Right renal cortex interstitium (tissue), 3 donors: ENCODE measurements at regions not wholly inside any gene's neighbourhood (a gene's known extent, or its start where the extent isn't known, plus 50 kb on each side); places are given as distances from the start of the nearest gene placed in this dataset.

Source experiments
- DNase-seq, 3 donors: peaks; one replicate each; pipeline ENCODE4 v3.0.0-alpha.2; 2013; ENCODE audit warnings: low read depth in 3 of 3, low spot score in 2 of 3

DNA sequence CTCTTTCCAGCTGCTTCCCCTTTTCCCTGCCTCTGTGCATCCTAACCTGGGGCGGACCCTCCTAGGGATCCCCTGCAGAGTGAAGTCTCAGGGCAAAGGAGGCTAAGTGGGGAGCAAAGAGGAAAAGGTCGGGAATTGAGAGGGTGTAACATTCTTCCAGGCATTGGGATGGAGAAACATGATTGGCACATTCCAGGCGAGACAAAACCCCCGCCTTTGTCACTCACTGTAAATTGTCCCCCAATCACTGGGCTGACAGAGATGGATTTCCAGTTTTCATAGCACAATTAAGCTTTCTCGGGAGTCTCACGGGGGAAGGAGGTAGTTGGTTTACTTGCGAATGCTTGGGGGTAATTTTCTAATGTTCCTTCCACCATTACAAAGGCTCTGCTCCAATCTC is 74.9 kb downstream of the MIAT start:
- no peak for DNase-seq

DNA sequence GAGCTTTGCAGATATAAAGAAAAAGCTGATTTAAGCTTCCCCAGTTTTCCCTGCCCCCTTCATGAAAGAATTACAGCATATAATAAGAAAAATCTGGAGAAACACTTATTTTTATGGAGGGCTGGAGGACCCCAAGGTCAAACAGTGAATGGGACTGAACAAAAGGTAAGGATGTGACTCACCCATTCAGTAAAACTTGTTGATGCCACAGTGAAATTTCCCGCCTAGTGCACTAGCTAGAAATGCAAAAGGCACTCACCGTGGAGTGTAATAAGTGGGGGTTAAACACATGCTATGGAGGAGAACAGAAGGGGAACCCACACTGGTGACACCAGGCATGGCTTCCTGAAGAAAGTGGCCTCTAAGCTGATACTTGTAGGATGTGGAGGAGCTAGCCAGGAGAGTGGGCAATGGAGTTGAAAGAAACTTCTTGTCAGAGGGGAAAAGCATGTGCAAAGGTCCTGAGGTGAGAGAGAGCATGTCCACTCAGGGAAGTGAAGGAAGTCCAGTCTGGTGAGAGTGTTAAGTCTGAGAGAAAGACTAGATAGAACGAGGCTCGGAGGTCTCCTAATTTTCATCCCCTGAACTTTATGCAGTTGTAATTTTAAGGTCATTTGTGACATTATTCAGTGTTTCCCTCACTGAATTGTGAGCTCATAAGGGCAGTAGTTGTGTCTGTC is 77.1 kb downstream of the MIAT start:
- DNase-seq: no peak

DNA sequence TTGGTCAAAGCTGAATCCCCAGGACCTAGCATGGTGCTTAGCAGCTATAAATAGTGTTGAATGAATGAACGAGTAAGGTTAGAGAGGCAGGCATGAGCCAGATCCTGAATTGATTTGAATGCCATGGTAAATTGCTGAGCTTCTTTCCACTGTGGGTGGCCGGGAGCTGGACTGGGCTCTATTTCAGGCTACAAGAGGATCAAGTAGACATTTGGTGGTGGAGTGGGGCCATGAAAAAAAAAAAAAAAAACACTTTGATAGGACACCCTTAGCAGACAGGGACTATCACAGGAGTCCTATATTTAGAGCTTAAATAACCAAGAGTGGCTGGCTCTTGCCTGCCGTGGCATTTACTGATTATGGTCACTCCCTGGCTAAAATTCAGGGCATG is 77.6 kb downstream of the MIAT start:
- no peak for DNase-seq

DNA sequence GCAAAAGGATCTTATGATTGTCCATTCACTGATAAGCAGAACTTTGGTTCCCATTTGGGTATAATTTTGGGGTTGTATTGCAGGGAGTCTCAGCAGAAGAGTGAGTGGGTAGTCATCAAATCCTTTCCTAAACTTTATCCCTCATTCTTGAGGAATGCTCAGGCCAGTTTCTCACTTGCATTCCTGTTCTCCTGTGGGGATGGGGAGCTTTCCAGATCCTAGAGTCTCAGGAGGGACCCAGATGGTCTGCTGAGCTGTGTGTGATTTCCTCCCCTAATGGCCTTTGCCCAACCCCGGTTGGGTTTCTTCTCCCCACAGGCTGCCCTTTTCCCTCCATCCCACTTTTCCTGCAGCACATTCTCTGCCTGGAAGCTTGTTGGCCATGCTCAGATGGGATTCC is 79.9 kb downstream of the MIAT start:
- no peak for DNase-seq

DNA sequence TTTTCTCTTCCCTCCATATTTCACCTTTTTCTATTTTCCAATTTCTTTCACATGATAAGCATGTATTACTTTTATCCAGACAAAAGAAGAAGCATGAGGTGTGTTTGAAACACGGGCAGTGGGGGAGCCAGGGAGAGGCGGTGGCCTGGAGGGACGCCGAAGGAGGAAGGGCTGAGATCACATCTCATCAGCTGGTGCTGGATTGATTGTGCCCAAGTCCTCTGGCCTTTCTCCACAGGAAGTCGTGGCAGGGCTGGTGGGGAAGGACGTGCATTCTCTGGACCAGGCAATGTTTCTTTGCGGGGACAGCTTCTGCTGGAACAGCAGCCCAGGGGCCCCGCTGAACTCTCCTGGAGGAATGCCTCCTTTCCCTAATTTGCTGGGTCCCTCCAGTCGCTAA is 82.9 kb downstream of the MIAT start:
- DNase-seq: no peak

DNA sequence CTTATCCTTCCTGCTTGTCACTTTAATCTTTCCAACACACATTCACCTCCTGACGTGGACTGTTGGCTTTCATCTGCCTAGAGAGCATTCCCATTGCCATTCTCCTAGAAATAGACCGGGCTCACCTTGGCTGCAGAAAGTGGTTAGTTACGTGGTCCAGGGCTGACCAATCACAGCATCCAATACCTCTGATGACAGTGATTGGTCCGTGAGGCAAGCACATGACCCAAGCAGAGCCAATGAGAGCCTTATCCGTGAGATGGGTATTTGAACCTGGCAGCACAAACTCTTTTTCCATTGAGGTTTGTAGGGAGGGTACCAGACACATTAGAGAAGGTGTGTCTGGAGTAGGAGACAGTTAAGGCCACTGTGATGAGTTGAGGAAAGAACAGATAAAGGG is 85.8 kb downstream of the MIAT start:
- DNase-seq: no peak

DNA sequence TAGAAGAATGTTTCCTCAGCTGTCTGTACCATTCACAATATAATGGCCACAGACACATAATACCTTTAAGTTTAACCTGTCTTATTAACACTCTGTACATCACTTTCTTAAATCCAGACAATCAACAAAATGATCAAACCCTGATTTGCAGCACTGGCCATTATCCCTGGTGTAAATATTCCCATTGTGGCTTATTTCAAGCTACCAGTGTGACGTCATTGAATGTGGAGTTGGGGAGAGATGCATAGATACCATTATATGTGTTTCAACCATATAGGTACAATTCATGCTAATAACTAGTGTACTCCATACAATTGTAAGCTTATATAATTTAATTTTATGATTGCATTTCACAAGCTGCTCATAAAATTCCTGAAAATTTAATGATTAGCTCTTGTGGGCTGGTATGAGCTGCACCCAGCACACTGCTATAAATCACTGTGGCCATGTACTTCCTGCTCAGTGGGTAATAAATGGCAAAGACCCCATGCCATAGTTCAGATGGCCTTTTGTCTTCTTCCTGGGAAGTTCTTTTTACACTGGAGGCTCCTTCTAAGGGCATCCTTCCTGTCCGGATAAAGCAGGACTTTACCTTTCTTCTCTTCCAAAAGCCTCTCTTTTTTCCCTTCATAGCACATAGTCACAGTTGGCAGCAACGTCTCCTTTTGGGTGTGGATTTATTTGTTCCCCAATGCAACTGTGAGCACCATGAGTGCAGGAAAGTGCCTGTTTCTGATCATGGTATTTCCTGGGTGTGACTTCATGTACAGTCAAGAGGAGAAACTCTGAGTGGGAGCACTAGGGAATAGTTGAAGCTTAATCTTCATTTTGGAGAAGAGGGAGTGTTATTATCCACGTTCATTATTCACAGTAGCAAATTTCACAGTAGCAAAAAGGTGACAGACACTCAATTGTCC is 87.8 kb downstream of the MIAT start:
- DNase-seq: no peak

DNA sequence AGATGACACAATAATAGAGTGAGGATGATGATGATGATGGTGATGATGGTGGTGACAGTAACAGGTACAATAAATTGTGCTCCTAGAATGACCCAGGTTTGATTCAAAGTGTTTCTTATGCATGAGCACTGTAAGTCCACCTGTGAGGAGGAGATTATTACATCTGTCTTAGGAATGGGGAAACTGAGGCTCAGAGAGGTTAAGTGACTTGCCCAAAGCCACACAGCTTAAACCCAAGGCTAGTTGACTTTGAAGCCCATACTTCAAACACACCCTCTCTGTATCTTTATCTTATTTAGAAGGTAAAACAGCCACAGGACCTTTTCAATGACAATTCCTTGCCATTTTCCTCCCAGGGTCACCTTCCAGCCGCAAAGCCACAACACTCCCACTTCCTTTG is 88.9 kb downstream of the MIAT start:
- no peak for DNase-seq

DNA sequence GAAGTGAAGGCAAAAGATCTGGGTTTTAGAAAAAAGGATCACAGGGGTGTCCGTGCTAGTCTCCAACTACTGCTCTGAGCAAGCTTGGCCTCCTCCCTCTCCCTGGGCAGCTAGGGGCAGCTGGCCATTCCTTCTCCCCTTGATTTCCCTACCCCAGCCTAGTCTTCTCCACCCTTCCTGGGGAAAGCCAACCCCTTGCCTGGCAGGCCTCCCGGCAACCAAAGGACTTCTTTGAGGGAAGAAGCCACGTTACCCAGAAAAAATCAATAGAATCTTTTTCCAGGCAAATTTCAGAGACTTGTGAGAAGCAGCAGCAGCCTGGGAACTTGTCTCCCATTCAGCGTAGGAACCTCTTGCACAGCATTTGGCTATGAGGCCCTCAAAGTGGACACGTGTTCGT is 91.5 kb downstream of the MIAT start:
- DNase-seq: no peak

DNA sequence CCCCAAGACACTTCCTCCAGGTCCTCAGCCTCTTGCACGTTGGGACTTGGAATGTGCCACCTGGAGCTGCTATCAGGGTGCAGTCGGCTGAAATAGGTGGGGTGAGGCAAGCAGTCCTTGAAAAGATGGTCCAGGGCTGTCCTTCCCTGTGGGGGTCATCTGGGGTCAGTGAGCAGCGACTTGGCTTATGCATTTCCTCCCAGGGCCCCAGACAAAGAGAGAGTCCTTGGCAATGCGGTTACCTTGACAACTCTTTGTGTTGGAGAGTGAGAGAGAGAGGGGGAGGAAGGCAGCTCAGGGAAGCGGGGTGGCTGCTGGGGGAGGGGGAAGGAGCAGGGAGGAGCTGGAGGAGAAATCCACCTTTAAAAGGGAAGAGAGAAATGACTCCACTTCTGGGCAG is 93.8 kb downstream of the MIAT start:
- peak in 1 of 3 donors; percentile 58 for DNase-seq

DNA sequence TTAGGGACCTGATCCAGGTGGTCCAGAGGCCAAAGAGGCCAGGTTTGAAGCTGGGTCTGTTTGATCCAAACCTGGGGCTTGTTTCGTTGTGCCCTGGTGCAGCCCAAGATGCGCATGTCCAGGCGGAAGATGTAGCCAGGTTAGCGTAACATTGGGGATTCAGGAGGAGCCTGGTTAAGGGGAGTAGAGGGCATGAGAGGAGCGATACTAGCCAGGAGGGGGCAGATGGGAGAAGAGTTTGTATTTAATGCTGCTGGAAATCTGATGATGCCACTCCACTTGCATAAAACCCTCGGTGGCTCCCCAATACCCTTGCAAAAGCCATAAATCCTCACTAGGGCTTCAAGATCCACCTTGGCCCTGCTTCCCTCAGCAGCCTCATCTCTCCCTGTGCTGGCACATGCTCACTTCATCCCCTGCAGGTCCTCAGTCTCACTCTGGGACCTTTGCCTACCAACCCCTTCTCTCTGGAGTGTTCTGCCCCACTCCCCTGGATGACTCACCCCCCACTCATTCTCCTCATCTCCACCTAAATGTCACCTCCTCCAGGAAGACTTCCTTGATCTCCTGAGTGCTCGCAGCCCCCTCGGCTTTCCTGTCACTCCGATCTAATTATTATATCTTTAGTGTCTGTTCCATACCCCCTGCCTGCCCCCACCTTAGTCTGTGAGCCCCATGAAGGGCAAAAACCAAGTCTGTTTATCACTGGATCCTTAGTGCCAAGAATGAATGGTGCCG is 95.9 kb downstream of the MIAT start:
- no peak for DNase-seq

DNA sequence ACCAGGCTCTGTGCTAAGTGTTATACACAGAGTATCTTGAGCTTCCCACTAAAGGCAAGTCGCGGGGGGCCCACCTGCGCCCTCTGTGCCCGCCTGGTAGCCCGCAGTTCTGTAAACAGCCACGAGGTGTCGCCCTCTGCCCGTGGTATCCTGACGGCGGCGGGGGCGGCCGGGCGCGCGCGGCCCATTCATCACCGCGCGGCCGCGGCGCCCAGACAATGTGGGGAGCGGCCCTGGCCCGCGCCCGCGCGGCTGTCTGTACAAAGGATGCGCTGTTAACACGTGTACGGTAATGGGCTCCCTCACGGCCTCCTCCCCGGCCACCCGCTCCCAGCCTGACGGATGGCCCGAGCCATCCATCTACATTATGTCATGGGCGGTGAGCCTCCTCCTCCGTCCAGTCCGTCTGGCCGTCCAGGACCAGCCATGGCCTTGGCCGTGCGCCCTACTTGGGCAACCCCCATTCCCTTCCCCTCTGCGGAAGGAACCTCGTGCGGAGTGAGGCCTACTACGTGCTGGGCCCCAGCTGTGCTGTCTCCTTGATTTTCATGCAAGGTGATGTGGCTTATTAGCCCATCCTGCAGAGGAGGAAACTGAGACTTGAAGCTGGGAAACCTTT is 99.4 kb downstream of the MIAT start:
- no peak for DNase-seq

DNA sequence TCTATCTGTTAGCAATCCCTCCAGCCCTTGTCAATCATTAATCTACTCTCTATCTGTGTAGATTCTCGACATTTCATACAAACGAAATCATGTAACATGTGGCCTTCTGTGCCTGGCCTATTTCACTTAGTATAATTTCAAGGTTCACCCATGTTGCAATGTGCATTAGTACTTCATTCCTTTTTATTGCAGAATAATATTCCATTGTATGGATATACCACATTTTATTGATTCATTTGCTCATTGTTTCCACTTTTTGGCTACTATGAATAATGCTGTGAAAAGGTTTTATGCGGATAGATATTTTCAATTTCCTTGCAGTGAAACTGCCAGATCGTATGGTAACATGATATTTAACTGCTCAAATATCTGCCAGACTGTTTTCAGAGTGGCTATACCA is 100.1 kb downstream of the MIAT start:
- DNase-seq: no peak

DNA sequence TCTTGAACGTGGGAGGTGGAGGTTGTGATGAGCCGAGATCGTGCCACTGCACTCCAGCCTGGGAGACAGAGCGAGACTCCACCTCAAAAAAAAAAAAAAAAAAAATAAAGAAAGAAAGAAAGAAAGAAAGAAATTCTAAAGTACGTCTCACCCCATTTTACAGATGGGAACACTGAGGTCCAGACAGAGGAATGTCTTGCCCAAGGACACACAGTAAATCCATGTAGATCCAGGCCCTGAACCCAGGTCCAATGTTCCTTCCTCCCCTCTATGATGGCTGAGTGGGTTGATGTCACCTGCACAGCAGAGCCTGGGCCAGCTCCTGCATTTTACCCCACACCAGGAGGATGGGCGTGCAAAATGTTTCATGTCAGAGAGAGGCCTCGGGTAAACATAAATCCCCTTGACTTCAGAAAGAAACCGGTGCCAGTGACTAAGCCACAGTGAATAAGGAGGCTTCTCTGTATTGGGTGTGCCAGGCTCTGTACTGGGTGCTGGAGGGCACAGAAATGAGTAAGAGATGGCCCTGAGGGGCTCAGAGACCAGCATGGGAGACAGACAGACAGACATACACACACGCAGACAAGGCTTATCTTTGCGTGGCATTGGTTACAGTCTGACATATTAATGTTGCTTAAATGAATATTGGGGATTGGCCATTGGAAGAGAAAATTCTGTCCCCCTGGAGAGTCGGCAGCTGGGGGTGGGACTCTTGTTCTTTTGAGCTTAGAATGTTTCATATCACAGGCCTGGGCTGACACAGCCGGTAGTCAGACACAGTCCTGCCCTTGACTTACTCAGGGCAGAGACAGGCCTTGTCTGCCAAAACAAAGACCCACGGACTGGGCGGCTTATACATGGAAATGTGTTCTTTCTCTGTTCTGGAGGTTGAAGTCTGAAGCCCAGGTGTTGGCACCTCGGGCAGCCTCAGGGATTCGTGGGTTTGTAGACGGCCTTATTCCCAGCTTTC is 105.4 kb downstream of the MIAT start:
- no peak for DNase-seq

DNA sequence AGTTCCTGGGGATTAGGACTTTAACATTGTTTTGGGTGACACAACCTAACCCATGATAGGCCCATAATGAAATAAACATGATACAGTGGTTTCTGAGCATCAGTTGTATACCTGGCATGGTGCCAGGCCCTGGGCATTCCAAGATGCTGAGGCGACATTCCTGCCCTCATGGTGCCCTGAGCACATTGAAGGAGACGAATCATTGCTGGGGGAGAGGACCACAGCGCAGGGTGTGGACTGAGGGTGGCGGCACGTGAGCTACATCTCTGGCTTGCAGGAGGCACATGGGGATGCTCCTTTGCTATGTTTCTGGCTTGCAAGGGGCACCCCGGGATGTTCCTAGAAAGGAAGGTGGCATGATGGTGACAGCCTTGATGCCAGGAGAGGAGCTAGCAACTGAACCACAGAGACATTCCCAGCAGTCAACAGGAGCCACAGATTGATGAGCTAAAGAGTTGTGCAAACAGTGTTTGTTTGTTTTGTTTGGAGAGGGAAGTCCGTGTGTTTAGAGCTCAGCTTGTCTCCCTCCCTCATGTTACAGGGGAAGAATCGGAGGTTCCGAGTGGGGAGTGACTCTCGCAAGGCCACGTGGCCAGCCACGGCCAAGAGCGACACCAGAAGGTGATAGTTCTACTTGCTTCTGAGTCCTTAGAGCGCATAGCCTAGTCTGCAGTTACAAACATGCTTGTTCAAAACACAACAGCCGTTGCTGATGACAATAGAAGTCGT is 106.4 kb downstream of the MIAT start:
- DNase-seq: no peak

DNA sequence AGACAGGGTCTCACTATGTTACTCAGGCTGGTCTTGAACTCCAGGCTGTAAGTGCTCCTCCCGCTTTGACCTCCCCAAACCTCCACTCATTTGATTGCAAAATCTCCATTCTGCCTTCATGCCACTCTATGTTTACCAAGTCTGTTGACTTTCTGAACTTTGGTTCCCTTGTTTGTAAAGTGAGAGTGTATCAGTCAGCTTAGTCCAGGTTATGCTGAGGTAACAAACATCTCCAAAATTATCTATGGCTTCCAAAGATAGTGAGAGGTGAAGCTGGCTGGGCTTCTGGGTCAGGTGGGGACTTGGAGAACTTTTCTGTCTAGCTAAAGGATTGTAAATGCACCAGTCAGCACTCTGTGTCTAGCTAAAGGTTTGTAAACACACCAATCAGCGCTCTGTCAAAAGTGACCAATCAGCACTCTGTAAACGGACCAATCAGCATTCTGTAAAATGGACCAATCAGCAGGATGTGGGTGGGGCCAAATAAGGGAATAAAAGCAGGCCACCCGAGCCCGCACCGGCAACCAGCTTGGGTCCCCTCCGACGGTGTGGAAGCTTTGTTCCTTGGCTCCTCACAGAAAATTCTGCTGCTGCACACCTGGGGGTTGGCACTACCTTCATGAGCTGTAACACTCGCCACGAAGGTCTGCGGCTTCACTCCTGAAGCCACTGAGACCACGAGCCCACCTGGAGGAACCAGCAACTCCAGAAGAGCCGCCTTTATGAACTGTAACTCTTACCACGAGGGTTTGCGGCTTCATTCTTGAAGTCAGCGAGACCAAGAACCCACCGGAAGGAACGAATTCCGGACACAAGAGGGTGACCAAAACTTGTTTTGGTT is 109.3 kb downstream of the MIAT start:
- no peak for DNase-seq

DNA sequence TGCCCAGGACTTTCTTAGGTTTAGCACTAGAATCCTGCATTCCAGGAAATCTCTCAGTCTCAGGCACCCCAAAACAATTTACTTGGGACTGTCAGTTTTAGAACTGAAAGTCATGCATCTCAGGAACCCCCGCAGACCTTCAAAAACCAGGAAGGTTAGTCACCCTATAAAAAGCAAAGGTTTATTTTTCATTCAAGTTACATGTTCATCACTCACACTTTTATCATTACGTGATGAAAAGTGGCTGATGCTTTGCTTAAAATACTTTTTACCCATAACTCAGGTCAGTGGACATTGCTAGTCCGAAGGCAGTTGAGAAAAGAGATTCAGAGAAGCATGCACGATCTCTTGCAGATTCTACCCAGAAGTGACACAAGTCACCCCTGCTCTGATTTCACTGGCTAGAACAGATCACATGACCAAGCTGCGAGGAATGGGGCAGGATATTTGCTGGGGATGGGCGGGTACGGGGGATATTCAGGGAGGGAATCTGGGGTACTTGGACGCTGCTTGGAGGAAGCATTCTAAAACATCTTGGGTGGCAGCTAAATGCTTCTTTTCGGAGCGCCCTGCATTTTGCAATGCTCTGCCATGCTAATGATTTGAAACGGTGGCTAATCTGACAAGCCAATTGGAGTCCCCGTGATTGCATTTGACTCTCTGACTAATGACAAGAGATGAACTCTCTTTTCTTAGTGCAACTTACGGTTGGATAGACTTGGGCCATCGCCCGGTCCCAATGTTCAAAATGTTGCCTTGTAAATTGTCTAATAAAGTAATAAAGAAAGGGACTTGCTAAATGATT is 110.2 kb downstream of the MIAT start:
- no peak for DNase-seq

DNA sequence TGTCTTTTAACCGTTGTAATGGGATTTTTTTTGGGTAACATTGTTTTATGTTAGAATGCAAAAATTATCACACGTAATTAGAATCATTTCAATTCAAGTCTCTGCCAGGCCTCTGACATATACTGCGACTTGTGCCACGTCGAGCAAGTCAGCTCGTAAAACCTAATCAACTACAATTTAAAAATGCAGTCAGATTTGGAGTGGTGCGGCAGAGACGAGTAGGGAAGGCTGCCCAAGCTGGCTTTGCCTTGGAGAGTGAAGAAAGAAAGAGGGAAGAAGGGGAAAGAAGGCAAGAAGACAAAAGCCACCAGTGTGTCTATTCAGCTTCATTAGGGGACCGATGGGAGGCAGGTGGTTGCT is 110.7 kb downstream of the MIAT start:
- DNase-seq: no peak
